ENCODE measurements at regions not wholly inside any gene's neighbourhood (a gene's known extent, or its start where the extent isn't known, plus 50 kb on each side); places are given as distances from the start of the nearest gene placed in this dataset.

- in situ Hi-C loops (cut with HindIII; ENCODE audit: extremely low pct_ligation_motif_present, low pct_unique_long_range_greater_than_20kb), result no loop called here
- TF ChIP-seq ZNF333 (CRISPR knock-in tag; IDR thresholded peaks at IDR 0.05; ENCODE audit: borderline replicate concordance), result no peak
- TF ChIP-seq GABPA (IDR thresholded peaks at IDR 0.05; ENCODE audit: low read depth, low read length), result no peak
- no peak for TF ChIP-seq GABPA (CRISPR knock-in tag; IDR thresholded peaks at IDR 0.05; ENCODE audit: low read depth)
- TF ChIP-seq TEAD3 (CRISPR knock-in tag; optimal IDR thresholded peaks at IDR 0.05; ENCODE audit: borderline replicate concordance), result peak; percentile 69
- TF ChIP-seq ZNF20 (CRISPR knock-in tag; IDR thresholded peaks at IDR 0.05), result no peak
- TF ChIP-seq ZNF138 (CRISPR knock-in tag; IDR thresholded peaks at IDR 0.05; ENCODE audit: low read depth), result no peak
- TF ChIP-seq TBX3 (IDR thresholded peaks at IDR 0.05; ENCODE audit: borderline replicate concordance), result no peak
- TF ChIP-seq ZNF142 (CRISPR knock-in tag; IDR thresholded peaks at IDR 0.05), result no peak
- TF ChIP-seq BCL6 (CRISPR knock-in tag; IDR thresholded peaks at IDR 0.05), result peak; percentile 54
- no peak for TF ChIP-seq ELK4 (CRISPR knock-in tag; IDR thresholded peaks at IDR 0.05; ENCODE audit: borderline replicate concordance)
- TF ChIP-seq SALL1 (CRISPR knock-in tag; IDR thresholded peaks at IDR 0.05), result peak; percentile 41; the same call in 1 of the 2 replicates
- no peak for TF ChIP-seq SMAD9 (CRISPR knock-in tag; IDR thresholded peaks at IDR 0.05)
- TF ChIP-seq AGO1 (IDR thresholded peaks at IDR 0.05; ENCODE audit: low read depth, low read length, poor library complexity, severe bottlenecking), result no peak
- 0 out of 2 replicates have a peak, but pooled peaks have one; percentile 19 for TF ChIP-seq MIER3 (CRISPR knock-in tag; IDR thresholded peaks at IDR 0.05; ENCODE audit: borderline replicate concordance)
- peak; percentile 79; the same call in 1 of the 2 replicates for TF ChIP-seq ZKSCAN5 (CRISPR knock-in tag; IDR thresholded peaks at IDR 0.05)
- TF ChIP-seq MNT (IDR thresholded peaks at IDR 0.05), result no peak
- TF ChIP-seq MZF1 (CRISPR knock-in tag; IDR thresholded peaks at IDR 0.05; ENCODE audit: borderline replicate concordance), result no peak
- TF ChIP-seq HES4 (CRISPR knock-in tag; IDR thresholded peaks at IDR 0.05; ENCODE audit: borderline replicate concordance), result no peak
Measured at GRCh38 chr16:73202161-73202729, 154.3 kb upstream of the ZFHX3 start.

More at GRCh38 chr16:73202161-73202729, 154.3 kb upstream of the ZFHX3 start:
- no peak overlapping the region for H3K9ac ChIP-seq (ENCODE audit: insufficient read depth, low read depth, low read length)
- BruUV-seq (replicated peaks), result no TSS peak
- no peaks in the 10 kb centered on the region for H3K36me3 ChIP-seq (replicated peaks in 1 of 2; ENCODE audit: control insufficient read depth in 1 of 2, insufficient read depth in 2 of 2, low read length in 2 of 2)
- POLR2A ChIA-PET, result no interaction called here
- CTCF ChIA-PET (ENCODE audit: low intra/inter-chr PET ratio, low total read pairs), result no interaction called here
- peak; percentile 100 for ATAC-seq
- H2AFZ ChIP-seq (ENCODE audit: low read length), result no peak overlapping the region
- peaks cover 18% of the 10 kb centered on the region for H3K4me1 ChIP-seq (ENCODE audit: insufficient read depth, low read length)
- H3K27me3 ChIP-seq (ENCODE audit: control insufficient read depth in 1 of 2, insufficient read depth in 2 of 2, low read length in 2 of 2), result no peaks in the 10 kb centered on the region
- no peak overlapping the region for H3K4me3 ChIP-seq (replicated peaks in 1 of 3; ENCODE audit: insufficient read depth in 1 of 3, low read depth in 2 of 3, low read length in 3 of 3)
- no peaks in the 10 kb centered on the region for H4K20me1 ChIP-seq (ENCODE audit: insufficient read depth, low read length)
- 1% methylated on average over 5 of the region's 5 CpGs for WGBS (ENCODE audit: low lambda C conversion rate)
- H3K79me2 ChIP-seq (ENCODE audit: insufficient read depth, low read length), result no peaks in the 10 kb centered on the region
- DNase-seq (ENCODE audit: low spot score), result peak; percentile 55
- H3K4me2 ChIP-seq (ENCODE audit: low read depth, low read length), result no peak overlapping the region
- FAIRE-seq, result peak; percentile 82
- intact Hi-C loops (cut with micrococcal nuclease; ENCODE audit: unreplicated experiment), result no loop called here
- no peak overlapping the region for H3K27ac ChIP-seq (ENCODE audit: extremely low read length, insufficient read depth, low read length)
- H3K9me3 ChIP-seq (ENCODE audit: low read length), result no peaks in the 10 kb centered on the region

Data from HepG2 (cell line).